Neuronal stem cell (in vitro differentiated cells): ENCODE measurements at regions not wholly inside any gene's neighbourhood (a gene's known extent, or its start where the extent isn't known, plus 50 kb on each side); places are given as distances from the start of the nearest gene placed in this dataset.

Experiments
- DNase-seq: peaks from one replicate; pipeline ENCODE4 v3.0.0-alpha.2; 2013; ENCODE audit warnings: low spot score
- H2AFZ ChIP-seq: one replicate; pipeline ENCODE4 v1.6.1; 2013; ENCODE audit warnings: mild to moderate bottlenecking, low read length, inconsistent platforms
- H2AK5ac ChIP-seq: 2 replicates; pipeline ENCODE4 v1.6.1; 2013; ENCODE audit warnings: low read depth, mild to moderate bottlenecking, inconsistent platforms, low read length, moderate library complexity, mixed read lengths
- H2BK120ac ChIP-seq: 2 replicates; pipeline ENCODE4 v1.6.1; 2013; ENCODE audit warnings: low read depth, mild to moderate bottlenecking, inconsistent platforms, low read length, moderate library complexity, mixed read lengths
- H2BK12ac ChIP-seq: one replicate; pipeline ENCODE4 v1.6.1; 2013; ENCODE audit warnings: low read length, inconsistent platforms
- H2BK15ac ChIP-seq: 2 replicates; pipeline ENCODE4 v1.6.1; 2013; ENCODE audit warnings: mild to moderate bottlenecking, low read length, inconsistent platforms, mixed read lengths
- H2BK5ac ChIP-seq: one replicate; pipeline ENCODE4 v1.6.1; 2013; ENCODE audit warnings: inconsistent platforms, mild to moderate bottlenecking, low read length, moderate library complexity
- H3K14ac ChIP-seq: one replicate; pipeline ENCODE4 v1.6.1; 2013; ENCODE audit warnings: low read length, inconsistent platforms
- H3K18ac ChIP-seq: 2 replicates; pipeline ENCODE4 v1.6.1; 2013; ENCODE audit warnings: low read length, inconsistent platforms
- H3K23ac ChIP-seq: 2 replicates; pipeline ENCODE4 v1.6.1; 2013; ENCODE audit warnings: low read depth, mild to moderate bottlenecking, mixed read lengths, low read length, inconsistent platforms; ENCODE audit not compliant: poor library complexity
- H3K27ac ChIP-seq: replicated peaks from 3 replicates; pipeline ENCODE4 v1.5.1; 2013; ENCODE audit warnings: low read length, inconsistent platforms
- H3K27me3 ChIP-seq, 3 experiments: 2 replicates each; pipeline ENCODE4 v1.6.1; 2013; ENCODE audit warnings: low read length in 3 of 3, mild to moderate bottlenecking in 2 of 3, inconsistent platforms in 1 of 3, low read depth in 1 of 3, mixed read lengths in 1 of 3, moderate library complexity in 1 of 3; ENCODE audit not compliant: control insufficient read depth in 3 of 3, insufficient read depth in 3 of 3
- H3K36me3 ChIP-seq, 2 donors: replicated peaks in 1 of 2; 2 replicates each; pipeline ENCODE4 v1.6.1; 2013; ENCODE audit warnings: low read length in 2 of 2; ENCODE audit not compliant: control insufficient read depth in 2 of 2, insufficient read depth in 2 of 2
- H3K4ac ChIP-seq: 2 replicates; pipeline ENCODE4 v1.6.1; 2013; ENCODE audit warnings: inconsistent platforms, mild to moderate bottlenecking, low read length, moderate library complexity
- H3K4me1 ChIP-seq, 2 donors: 1 replicate in 1 of 2; 2 replicates in 1 of 2; pipeline ENCODE4 v1.6.1; 2013; ENCODE audit warnings: low read length in 2 of 2, low read depth in 1 of 2; ENCODE audit not compliant: control insufficient read depth in 2 of 2, insufficient read depth in 1 of 2
- H3K4me2 ChIP-seq: one replicate; pipeline ENCODE4 v1.6.1; 2013; ENCODE audit warnings: mild to moderate bottlenecking, low read length, inconsistent platforms; ENCODE audit not compliant: insufficient read depth, poor library complexity, severe bottlenecking
- H3K4me3 ChIP-seq, 2 donors: 2 replicates each; pipeline ENCODE4 v1.5.1; 2013; ENCODE audit warnings: low read length in 2 of 2, mild to moderate bottlenecking in 2 of 2, inconsistent platforms in 1 of 2, moderate library complexity in 1 of 2
- H3K79me1 ChIP-seq: one replicate; pipeline ENCODE4 v1.6.1; 2013; ENCODE audit warnings: low read depth, mild to moderate bottlenecking, inconsistent platforms, low read length, moderate library complexity
- H3K9ac ChIP-seq: one replicate; pipeline ENCODE4 v1.6.1; 2013; ENCODE audit warnings: mild to moderate bottlenecking, low read depth, low read length, inconsistent platforms; ENCODE audit not compliant: poor library complexity
- H3K9me3 ChIP-seq, 2 donors: replicated peaks in 1 of 2; 2 replicates each; pipeline versions ENCODE3 to v1.6.1; 2013; ENCODE audit warnings: low read length in 2 of 2, mild to moderate bottlenecking in 2 of 2, inconsistent platforms in 1 of 2, low read depth in 1 of 2, mixed read lengths in 1 of 2, moderate library complexity in 1 of 2; ENCODE audit not compliant: control insufficient read depth in 2 of 2, insufficient read depth in 1 of 2
- H4K8ac ChIP-seq: one replicate; pipeline ENCODE4 v1.6.1; 2013; ENCODE audit warnings: low read depth, mild to moderate bottlenecking, inconsistent platforms, low read length, moderate library complexity
- H4K91ac ChIP-seq: one replicate; pipeline ENCODE4 v1.6.1; 2013; ENCODE audit warnings: low read length, low read depth, mild to moderate bottlenecking, inconsistent platforms; ENCODE audit not compliant: poor library complexity
- WGBS, 2 donors: extraction: QIAGEN DNeasy Blood & Tissue Kit; methylation state at CpG; one replicate each; pipeline ENCODE4 v1.1.7; 2013; ENCODE audit warnings: missing lambda C conversion rate in 2 of 2, mixed read lengths in 1 of 2; ENCODE audit not compliant: insufficient read length in 2 of 2, insufficient replicate concordance in 1 of 2; ENCODE audit errors: extremely low coverage in 2 of 2; 5-methylcytosine and 5-hydroxymethylcytosine counted together

DNA sequence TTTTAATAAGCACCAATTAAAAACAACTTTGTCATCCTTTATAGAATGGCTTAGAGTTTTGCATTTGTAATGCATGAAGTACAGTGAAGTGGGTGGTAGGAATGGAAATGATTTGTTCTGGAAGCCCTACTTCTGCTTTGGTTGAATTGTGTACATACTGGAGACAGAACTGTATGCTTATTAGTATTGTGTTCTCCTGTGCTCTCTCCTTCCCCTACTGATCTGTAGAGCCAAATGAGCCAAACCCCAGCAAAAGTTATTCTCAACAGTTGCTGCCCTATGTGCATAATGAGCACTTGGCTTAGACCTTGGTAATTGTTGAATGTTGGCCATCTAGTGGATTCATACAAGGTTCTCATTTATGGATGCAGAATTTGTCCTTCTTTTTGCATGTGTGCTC, 916.1 kb downstream of the GALC start:
- Histone ChIP-seq H3K9me3 (no peaks in the 10 kb centered on the region), H2BK120ac (no peak overlapping the region), H2AK5ac (no peak overlapping the region), H3K18ac (no peak overlapping the region), H3K27ac (no peak overlapping the region), H3K4me1 (no peaks in the 10 kb centered on the region), H3K23ac (no peak overlapping the region), H4K91ac (no peak overlapping the region), H3K4ac (no peak overlapping the region), H2BK15ac (no peak overlapping the region), H3K36me3 (no peaks in the 10 kb centered on the region), H3K27me3 (no peaks in the 10 kb centered on the region), H2AFZ (no peak overlapping the region), H3K14ac (no peak overlapping the region), H4K8ac (no peak overlapping the region), H3K79me1 (no peaks in the 10 kb centered on the region), H2BK5ac (no peak overlapping the region), H2BK12ac (no peak overlapping the region), H3K4me3 (no peak overlapping the region), H3K9ac (no peak overlapping the region), H3K4me2 (no peak overlapping the region)
- no peak for DNase-seq

DNA sequence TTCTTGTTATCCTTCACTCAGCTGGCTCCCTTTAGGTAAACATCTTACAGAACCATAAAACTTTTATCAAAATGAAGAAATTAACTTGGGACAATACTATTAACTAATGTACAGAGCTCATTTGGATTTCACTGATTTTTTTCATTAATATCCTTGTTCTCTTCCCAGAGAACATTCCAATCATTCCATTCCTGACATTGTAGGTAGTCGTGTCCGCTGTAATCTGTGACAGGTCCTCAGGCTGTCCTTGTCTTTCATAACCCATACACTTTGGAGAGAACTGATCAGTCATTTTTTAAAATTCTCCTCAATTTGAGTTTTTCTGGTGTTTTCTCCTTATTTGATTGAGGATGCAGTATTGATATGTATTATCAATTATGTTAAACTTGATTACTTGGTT, 916.8 kb downstream of the GALC start:
- H3K79me1 ChIP-seq, result no peaks in the 10 kb centered on the region
- no peaks in the 10 kb centered on the region for H3K4me1 ChIP-seq
- H3K36me3 ChIP-seq, result no peaks in the 10 kb centered on the region
- no peak overlapping the region for H3K14ac ChIP-seq
- no peak overlapping the region for H3K18ac ChIP-seq
- no peak overlapping the region for H2AFZ ChIP-seq
- no peak overlapping the region for H3K23ac ChIP-seq
- H4K8ac ChIP-seq, result no peak overlapping the region
- no peak overlapping the region for H4K91ac ChIP-seq
- no peak overlapping the region for H2BK120ac ChIP-seq
- no peak for DNase-seq
- H3K9me3 ChIP-seq, result no peaks in the 10 kb centered on the region
- H3K9ac ChIP-seq, result no peak overlapping the region
- H2BK5ac ChIP-seq, result no peak overlapping the region
- H3K4me2 ChIP-seq, result no peak overlapping the region
- no peak overlapping the region for H2BK12ac ChIP-seq
- no peak overlapping the region for H2AK5ac ChIP-seq
- no peaks in the 10 kb centered on the region for H3K27me3 ChIP-seq
- H3K4ac ChIP-seq, result no peak overlapping the region
- no peak overlapping the region for H2BK15ac ChIP-seq
- no CpG with 5 or more reads among the region's 2 CpGs for WGBS, 2 donors
- H3K4me3 ChIP-seq, result no peak overlapping the region
- no peak overlapping the region for H3K27ac ChIP-seq

DNA sequence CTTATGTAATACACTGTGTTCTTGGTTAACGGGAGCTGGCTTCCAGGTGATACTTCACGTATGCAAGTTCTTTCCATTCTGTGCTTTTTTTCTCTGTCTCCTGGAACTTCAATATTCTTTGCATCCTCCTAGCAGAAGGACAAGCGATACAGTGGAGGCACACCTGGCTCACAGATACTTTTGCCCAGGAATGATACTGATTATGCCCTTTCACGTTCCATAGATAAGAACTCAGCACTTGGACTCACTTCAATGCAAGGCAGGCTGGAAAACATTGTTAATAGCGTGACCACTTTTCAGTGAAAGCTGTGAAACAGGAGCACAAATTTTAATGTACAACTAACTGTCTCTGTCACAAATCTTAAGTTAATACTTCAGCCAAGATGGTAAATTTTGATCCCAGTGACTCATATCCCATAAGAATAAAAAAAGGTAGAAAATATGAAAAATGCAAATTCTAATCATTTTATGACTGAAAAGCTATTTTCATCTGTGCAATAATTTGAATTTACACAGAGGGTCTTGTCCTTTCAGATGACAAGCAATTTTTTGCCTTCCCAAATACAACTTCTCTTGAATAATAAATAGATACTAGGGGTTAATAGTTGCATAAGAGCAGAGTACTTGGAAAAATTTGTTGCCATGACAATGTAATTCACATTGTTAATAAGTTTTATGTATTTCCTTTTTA, 919.0 kb downstream of the GALC start:
- Histone ChIP-seq H3K14ac (no peak overlapping the region), H3K4ac (no peak overlapping the region), H2AK5ac (no peak overlapping the region), H3K4me3 (no peak overlapping the region), H3K4me2 (no peak overlapping the region), H4K8ac (no peak overlapping the region), H4K91ac (no peak overlapping the region), H3K9ac (no peak overlapping the region), H3K79me1 (no peaks in the 10 kb centered on the region), H3K23ac (no peak overlapping the region), H2BK5ac (no peak overlapping the region), H2BK12ac (no peak overlapping the region), H3K27ac (no peak overlapping the region), H3K9me3 (no peaks in the 10 kb centered on the region), H3K27me3 (no peaks in the 10 kb centered on the region), H2BK15ac (no peak overlapping the region), H3K18ac (no peak overlapping the region), H3K36me3 (no peaks in the 10 kb centered on the region), H3K4me1 (no peaks in the 10 kb centered on the region), H2AFZ (no peak overlapping the region), H2BK120ac (no peak overlapping the region)
- no CpG with 5 or more reads among the region's 5 CpGs for WGBS, 2 donors
- DNase-seq, result no peak

DNA sequence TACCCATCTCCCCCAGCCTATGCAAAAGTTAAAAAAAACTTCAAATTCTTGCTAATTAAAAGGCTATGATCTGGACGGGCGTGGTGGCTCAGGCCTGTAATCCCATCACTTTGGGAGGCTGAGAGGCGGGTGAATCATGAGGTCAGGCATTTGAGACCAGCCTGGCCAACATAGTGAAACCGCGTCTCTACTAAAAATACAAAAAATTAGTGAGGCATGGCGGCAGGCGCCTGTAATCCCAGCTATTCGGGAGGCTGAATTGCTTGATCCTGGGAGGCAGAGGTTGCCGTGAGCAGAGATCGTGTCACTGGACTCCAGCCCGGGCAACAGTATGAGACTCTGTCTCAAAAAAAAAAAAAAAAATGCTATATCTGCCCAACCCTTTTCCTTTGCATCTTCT, 925.4 kb downstream of the GALC start:
- H4K8ac ChIP-seq, result no peak overlapping the region
- H3K4ac ChIP-seq, result no peak overlapping the region
- H3K4me2 ChIP-seq, result no peak overlapping the region
- no peak for DNase-seq
- WGBS, 2 donors, result no CpG with 5 or more reads among the region's 11 CpGs
- H3K18ac ChIP-seq, result no peak overlapping the region
- no peak overlapping the region for H3K14ac ChIP-seq
- no peak overlapping the region for H2BK12ac ChIP-seq
- H3K27me3 ChIP-seq, result no peaks in the 10 kb centered on the region
- no peak overlapping the region for H3K9ac ChIP-seq
- no peak overlapping the region for H3K27ac ChIP-seq
- H3K9me3 ChIP-seq, result no peaks in the 10 kb centered on the region
- no peak overlapping the region for H2BK120ac ChIP-seq
- no peaks in the 10 kb centered on the region for H3K79me1 ChIP-seq
- H2AK5ac ChIP-seq, result no peak overlapping the region
- no peak overlapping the region for H3K23ac ChIP-seq
- no peaks in the 10 kb centered on the region for H3K36me3 ChIP-seq
- H2AFZ ChIP-seq, result no peak overlapping the region
- no peak overlapping the region for H3K4me3 ChIP-seq
- H2BK5ac ChIP-seq, result no peak overlapping the region
- no peak overlapping the region for H4K91ac ChIP-seq
- H3K4me1 ChIP-seq, result no peaks in the 10 kb centered on the region
- H2BK15ac ChIP-seq, result no peak overlapping the region
